IPS DF 6.9 (cell line): ENCODE measurements at regions not wholly inside any gene's neighbourhood (a gene's known extent, or its start where the extent isn't known, plus 50 kb on each side); places are given as distances from the start of the nearest gene placed in this dataset.
"Not testable (repeated sequence)": the region's sequence is repeated elsewhere in the genome, so short reads cannot be mapped to it uniquely, and the experiment has no call there.

Experiments
- DNase-seq: peaks from one replicate; pipeline ENCODE4 v3.0.0-alpha.2; 2013; ENCODE audit warnings: low read depth, low spot score
- H3K27ac ChIP-seq: one replicate; pipeline ENCODE4 v1.5.1; 2013; ENCODE audit warnings: low read length, control low read depth
- H3K27me3 ChIP-seq: 2 replicates; pipeline ENCODE4 v1.6.1; 2013; ENCODE audit warnings: mild to moderate bottlenecking, low read length; ENCODE audit not compliant: control insufficient read depth, insufficient read depth
- H3K36me3 ChIP-seq: 2 replicates; pipeline ENCODE4 v1.6.1; 2013; ENCODE audit warnings: low read length; ENCODE audit not compliant: control insufficient read depth, insufficient read depth
- H3K4me1 ChIP-seq: 2 replicates; pipeline ENCODE4 v1.6.1; 2013; ENCODE audit warnings: low read length; ENCODE audit not compliant: control insufficient read depth, insufficient read depth
- H3K4me3 ChIP-seq: 2 replicates; pipeline ENCODE4 v1.5.1; 2013; ENCODE audit warnings: mild to moderate bottlenecking, low read length
- H3K9me3 ChIP-seq: 2 replicates; pipeline ENCODE4 v1.6.1; 2013; ENCODE audit warnings: low read length, inconsistent platforms; ENCODE audit not compliant: control insufficient read depth, insufficient read depth
- WGBS: extraction: QIAGEN DNeasy Blood & Tissue Kit; methylation state at CpG from one replicate; pipeline ENCODE4 v1.1.7; 2013; ENCODE audit warnings: mixed read lengths, missing lambda C conversion rate; ENCODE audit not compliant: insufficient read length, insufficient coverage; 5-methylcytosine and 5-hydroxymethylcytosine counted together

DNA sequence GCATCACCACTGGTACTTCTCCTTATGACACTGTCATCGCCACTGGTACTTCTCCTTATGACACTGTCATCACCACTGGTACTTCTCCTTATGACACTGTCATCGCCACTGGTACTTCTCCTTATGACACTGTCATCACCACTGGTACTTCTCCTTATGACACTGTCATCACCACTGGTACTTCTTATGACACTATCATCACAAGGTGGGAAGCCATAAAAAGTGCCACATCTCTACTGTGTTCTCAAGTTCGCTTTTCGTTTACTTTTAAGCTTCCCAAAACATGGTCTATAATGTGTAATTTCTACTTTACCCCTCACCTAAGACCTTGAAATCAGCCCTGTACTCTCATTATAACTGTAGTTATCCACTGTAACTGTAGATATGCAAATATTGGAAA, 745.4 kb upstream of the CHAC2 start:
- not testable (repeated sequence) for DNase-seq, H3K27me3 ChIP-seq, H3K36me3 ChIP-seq, H3K4me3 ChIP-seq, H3K4me1 ChIP-seq, H3K27ac ChIP-seq, H3K9me3 ChIP-seq
- no CpG with 5 or more reads among the region's 4 CpGs for WGBS

DNA sequence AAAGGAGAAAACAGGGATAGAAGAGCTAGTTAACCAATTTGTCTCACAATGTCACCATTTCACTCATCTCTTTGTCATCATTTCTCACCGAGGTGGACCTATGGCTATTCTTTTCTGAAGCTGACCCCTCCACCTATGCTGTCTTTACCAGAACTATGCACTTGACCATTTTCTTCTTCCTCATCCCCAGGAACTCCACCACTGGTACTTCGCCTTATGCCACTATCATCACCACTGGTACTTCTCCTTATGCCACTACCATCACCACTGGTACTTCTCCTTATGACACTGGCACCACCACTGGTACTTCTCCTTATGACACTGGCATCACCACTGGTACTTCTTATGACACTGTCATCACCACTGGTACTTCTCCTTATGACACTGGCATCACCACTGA, 745.8 kb upstream of the CHAC2 start:
- H3K4me1 ChIP-seq, result no peaks in the 10 kb centered on the region
- no peaks in the 10 kb centered on the region for H3K36me3 ChIP-seq
- no peaks in the 10 kb centered on the region for H3K9me3 ChIP-seq
- DNase-seq, result no peak
- no peak overlapping the region for H3K4me3 ChIP-seq
- H3K27ac ChIP-seq, result no peak overlapping the region
- no peaks in the 10 kb centered on the region for H3K27me3 ChIP-seq
- no CpG with 5 or more reads among the region's 2 CpGs for WGBS

DNA sequence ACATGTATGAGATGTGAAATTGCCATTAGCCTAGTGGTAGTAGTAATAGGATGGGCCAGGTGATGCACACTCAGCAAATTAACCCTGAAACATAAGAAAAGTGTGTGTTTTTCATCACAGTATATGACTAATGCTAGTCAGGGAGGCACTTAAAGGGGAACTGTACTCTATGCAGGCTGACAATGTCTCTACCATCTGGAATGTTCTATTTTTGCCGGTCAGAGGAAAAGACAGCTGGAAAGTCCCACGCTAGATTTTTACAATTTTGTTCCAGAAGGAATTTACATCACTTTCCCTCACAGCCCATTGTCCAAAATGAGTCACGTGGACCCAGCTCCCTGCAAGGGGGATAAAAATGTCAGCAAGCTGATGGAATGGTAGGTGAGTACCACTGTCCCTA, 746.3 kb upstream of the CHAC2 start:
- H3K9me3 ChIP-seq, result no peaks in the 10 kb centered on the region
- no peaks in the 10 kb centered on the region for H3K4me1 ChIP-seq
- no CpG with 5 or more reads among the region's 3 CpGs for WGBS
- no peak overlapping the region for H3K4me3 ChIP-seq
- no peak overlapping the region for H3K27ac ChIP-seq
- no peaks in the 10 kb centered on the region for H3K36me3 ChIP-seq
- H3K27me3 ChIP-seq, result no peaks in the 10 kb centered on the region
- no peak for DNase-seq

DNA sequence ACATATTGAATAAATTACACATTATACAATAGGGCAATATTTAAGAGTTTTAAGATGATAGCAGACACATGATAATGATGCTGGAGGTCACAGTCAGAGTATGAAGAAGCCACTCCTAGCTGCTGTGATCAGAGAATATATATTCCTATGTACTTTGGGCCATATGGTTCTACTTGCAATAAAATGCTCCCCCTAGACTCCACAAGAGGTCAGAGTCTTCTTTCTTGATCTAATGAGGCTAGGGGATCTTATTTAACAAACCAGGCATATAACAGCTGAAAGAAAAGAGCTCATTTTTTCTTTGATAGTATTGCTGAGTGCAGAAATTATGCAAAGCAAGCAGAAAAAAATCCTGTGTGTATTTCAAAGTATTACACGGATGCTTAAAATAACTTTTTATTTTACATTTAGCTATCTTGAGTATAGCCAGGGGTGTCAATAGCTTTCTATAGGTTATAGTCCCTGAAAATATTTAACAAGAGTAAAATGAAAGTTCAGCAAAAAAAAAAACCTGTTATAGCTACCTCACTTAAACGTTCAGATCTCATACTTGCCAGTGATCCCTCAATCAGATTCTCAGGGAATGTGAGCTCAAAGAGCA, 748.7 kb upstream of the CHAC2 start:
- DNase-seq, result no peak
- no CpG with 5 or more reads among the region's 2 CpGs for WGBS
- H3K9me3 ChIP-seq, result no peaks in the 10 kb centered on the region
- no peaks in the 10 kb centered on the region for H3K4me1 ChIP-seq
- no peak overlapping the region for H3K4me3 ChIP-seq
- no peaks in the 10 kb centered on the region for H3K27me3 ChIP-seq
- no peak overlapping the region for H3K27ac ChIP-seq
- no peaks in the 10 kb centered on the region for H3K36me3 ChIP-seq

DNA sequence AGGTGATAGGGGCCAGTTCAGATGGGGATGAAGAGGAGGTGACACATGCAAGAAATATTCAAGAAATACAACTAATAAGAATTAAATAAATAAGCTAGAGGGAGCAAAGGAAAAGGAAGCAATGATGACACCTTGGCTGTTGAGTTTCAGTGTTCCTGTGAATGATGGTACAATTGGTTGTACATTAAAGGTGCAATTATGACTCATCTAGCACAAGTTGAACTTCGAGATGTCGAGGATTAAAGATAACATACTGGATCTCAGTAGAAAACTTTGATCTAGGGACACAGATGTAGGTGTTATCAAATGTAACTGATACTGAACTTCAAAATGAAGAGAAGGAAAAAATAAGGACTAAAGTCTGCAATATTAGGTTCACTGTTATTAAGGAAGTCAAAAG, 760.6 kb upstream of the CHAC2 start:
- no peak overlapping the region for H3K4me3 ChIP-seq
- H3K27ac ChIP-seq, result no peak overlapping the region
- H3K36me3 ChIP-seq, result no peaks in the 10 kb centered on the region
- H3K4me1 ChIP-seq, result no peaks in the 10 kb centered on the region
- H3K27me3 ChIP-seq, result no peaks in the 10 kb centered on the region
- H3K9me3 ChIP-seq, result no peaks in the 10 kb centered on the region
- WGBS, result no CpG with 5 or more reads among the region's 2 CpGs
- no peak for DNase-seq

DNA sequence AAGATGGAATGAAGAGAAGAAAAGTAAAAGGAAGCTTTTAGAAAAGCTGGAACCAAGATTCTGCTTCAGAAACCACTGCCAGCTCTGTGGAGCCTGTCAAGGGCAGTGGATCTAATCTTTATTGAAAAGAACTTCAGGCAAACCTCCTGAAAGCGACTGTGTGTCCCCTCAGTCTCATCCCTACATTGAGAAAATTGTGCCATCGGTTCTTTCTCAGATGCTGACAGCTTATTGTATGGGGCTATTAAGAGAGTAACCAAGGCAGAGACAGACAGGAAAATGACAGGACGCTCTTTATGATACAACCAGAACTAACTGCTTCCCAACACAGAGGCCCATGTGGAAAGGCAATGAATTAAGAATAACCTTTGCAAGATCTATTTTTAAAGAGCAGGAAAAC, 763.2 kb upstream of the CHAC2 start:
- no peaks in the 10 kb centered on the region for H3K9me3 ChIP-seq
- DNase-seq, result no peak
- no peak overlapping the region for H3K27ac ChIP-seq
- H3K4me3 ChIP-seq, result no peak overlapping the region
- WGBS, result no CpG with 5 or more reads among the region's 3 CpGs
- H3K36me3 ChIP-seq, result no peaks in the 10 kb centered on the region
- H3K4me1 ChIP-seq, result no peaks in the 10 kb centered on the region
- no peaks in the 10 kb centered on the region for H3K27me3 ChIP-seq

DNA sequence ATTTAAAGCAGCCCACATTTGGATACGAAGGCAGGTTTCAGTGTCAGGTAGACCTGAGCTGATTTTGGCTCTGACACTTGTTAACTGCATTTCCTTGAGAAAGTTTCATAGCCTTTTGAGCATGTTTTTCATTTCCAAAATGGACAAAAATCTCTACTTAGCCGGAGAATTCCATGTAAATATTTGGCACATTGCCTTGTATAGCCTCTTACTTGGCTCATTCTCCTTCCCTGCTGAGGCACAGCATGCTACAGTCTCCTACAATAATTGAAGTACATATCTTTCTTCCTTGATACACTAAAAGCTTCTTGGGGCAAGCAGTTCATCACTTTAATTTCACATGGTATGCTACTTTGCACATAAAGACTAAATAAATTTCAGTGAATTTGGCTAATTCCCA, 772.2 kb upstream of the CHAC2 start:
- Histone ChIP-seq H3K4me3 (no peak overlapping the region), H3K27me3 (no peaks in the 10 kb centered on the region), H3K4me1 (no peaks in the 10 kb centered on the region), H3K36me3 (no peaks in the 10 kb centered on the region), H3K27ac (no peak overlapping the region), H3K9me3 (no peaks in the 10 kb centered on the region)
- no peak for DNase-seq
- WGBS, result no CpG with 5 or more reads among the region's 2 CpGs

DNA sequence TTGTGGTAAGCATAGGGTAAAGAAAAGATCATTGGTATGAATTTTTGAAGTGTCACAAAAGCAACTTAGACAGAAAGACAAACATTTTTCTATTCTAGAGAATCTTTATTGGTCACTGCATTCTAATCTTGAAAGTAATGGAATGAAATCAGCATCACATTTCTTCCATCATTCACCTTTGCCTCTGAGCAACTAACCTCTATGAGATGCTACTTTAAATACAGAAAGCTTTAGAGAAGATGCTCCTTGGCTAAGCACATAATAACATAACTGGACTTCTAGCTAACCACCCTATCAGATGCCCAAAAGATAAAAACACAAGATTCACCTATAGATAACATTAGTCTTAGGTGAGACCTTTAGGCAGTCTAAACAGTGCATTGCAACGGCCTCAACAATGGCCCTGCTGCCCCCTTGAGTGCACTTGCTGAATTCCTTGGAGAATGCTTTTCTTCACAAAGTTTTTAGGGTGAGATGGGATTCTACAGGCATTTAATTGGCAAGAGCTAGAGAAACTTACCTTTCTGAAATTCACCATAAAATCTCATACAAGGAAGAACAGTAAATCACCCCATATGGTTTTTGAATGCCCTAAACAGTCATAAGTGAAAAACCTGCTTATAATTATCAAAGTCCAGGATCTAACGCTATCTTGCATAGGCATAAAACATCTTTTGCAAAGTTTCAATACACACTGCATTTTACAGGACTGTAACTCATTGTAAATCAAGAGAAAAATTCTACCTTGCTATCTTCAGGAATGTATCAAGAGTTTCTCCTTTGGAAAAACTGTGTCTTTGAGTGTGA, 791.3 kb upstream of the CHAC2 start:
- no peak overlapping the region for H3K27ac ChIP-seq
- no peak overlapping the region for H3K4me3 ChIP-seq
- no peaks in the 10 kb centered on the region for H3K4me1 ChIP-seq
- no peaks in the 10 kb centered on the region for H3K9me3 ChIP-seq
- WGBS, result no CpG with 5 or more reads among the region's 2 CpGs
- DNase-seq, result peak; percentile 16
- no peaks in the 10 kb centered on the region for H3K36me3 ChIP-seq
- no peaks in the 10 kb centered on the region for H3K27me3 ChIP-seq

DNA sequence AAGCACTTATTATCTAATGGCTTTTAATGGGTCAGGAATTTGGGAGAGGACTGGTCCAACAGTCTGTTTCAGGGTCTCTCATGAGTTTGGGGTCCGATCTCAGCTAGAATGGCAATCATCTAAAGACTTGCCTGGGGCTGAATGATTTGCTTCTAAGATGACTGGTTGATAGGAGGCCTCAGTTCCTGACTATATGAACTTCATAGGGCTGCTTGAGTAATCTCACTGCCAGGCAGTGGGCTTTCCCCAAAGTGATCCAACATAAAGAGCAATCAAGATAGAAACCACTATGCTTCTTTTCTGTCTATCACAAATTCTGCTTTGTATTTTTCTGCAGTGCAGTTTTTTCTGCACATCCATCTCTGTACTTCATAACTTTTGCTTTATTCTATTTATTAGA, 793.5 kb upstream of the CHAC2 start:
- H3K9me3 ChIP-seq, result no peaks in the 10 kb centered on the region
- H3K36me3 ChIP-seq, result no peaks in the 10 kb centered on the region
- no peak overlapping the region for H3K27ac ChIP-seq
- no peaks in the 10 kb centered on the region for H3K27me3 ChIP-seq
- no peak for DNase-seq
- no peak overlapping the region for H3K4me3 ChIP-seq
- no peaks in the 10 kb centered on the region for H3K4me1 ChIP-seq
- WGBS, result no CpG with 5 or more reads among the region's 1 CpG

DNA sequence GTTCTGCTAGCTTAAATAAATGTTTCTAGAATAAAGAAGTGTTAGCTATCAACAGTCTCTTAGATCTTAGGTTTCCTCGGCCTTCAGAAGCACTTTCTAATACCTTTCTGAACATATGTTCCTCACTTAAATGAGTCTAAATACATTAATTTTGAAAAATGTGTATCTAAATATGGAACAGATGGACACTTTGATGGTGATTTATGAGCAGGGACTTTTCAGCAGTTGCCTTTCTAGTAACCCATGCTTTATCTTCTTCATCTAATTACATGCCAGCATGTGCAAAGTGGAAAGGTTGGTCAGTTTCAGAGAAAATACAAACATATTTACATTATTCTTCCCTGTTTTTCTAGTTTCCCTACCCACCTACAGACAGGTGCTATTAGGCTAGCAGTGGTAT, 797.0 kb upstream of the CHAC2 start:
- Histone ChIP-seq H3K4me1 (no peaks in the 10 kb centered on the region), H3K36me3 (no peaks in the 10 kb centered on the region), H3K9me3 (no peaks in the 10 kb centered on the region), H3K27me3 (no peaks in the 10 kb centered on the region), H3K4me3 (no peak overlapping the region), H3K27ac (no peak overlapping the region)
- WGBS, result no CpG with 5 or more reads among the region's 1 CpG
- no peak for DNase-seq

DNA sequence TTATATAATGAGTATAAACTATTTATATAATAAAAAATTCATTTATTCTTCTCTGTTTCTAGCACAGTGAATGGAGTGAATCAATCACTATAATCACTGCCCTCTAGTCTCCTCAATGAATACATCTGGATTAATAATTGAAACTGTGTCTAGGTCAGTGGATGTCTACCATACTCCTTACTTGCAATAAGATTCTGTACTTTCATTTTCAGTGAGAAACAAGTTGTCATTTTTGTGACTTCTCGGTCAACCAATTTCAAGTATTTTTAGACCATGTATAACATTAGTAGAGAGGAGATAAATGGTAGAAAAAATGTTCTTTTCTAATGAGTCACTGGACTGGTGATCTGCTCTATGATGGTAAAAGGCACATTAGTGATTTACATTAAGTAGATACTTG, 799.6 kb upstream of the CHAC2 start:
- WGBS, result no CpG with 5 or more reads among the region's 1 CpG
- Histone ChIP-seq H3K27ac (no peak overlapping the region), H3K27me3 (no peaks in the 10 kb centered on the region), H3K9me3 (no peaks in the 10 kb centered on the region), H3K4me1 (peaks cover 2% of the 10 kb centered on the region; the same call in 1 of the 2 replicates), H3K4me3 (no peak overlapping the region), H3K36me3 (no peaks in the 10 kb centered on the region)
- no peak for DNase-seq
